Neural progenitor cell (in vitro differentiated cells): ENCODE measurements at regions not wholly inside any gene's neighbourhood (a gene's known extent, or its start where the extent isn't known, plus 50 kb on each side); places are given as distances from the start of the nearest gene placed in this dataset.
A peak's percentile ranks its signal among the peaks of the same experiment; 100 is the strongest.

Experiments
- DNase-seq: peaks from one replicate; pipeline ENCODE4 v3.0.0-alpha.2; 2016; ENCODE audit warnings: low spot score
- H2AFZ ChIP-seq: fragments of 200-600 bp; sonication (generic); replicated peaks from 2 replicates; pipeline ENCODE4 v1.6.1; 2016; ENCODE audit warnings: antibody characterized with exemption
- H3F3A ChIP-seq: fragments of 200-600 bp; sonication (generic); 2 replicates; pipeline ENCODE4 v1.6.1; 2016; ENCODE audit warnings: antibody characterized with exemption, low read depth
- H3K27ac ChIP-seq: fragments of 200-600 bp; sonication (generic); 2 replicates; pipeline ENCODE4 v1.5.1; 2016; ENCODE audit warnings: mild to moderate bottlenecking
- H3K27me3 ChIP-seq: fragments of 200-600 bp; sonication (generic); 2 replicates; pipeline ENCODE4 v1.6.1; 2016; ENCODE audit warnings: mild to moderate bottlenecking, moderate library complexity
- H3K36me3 ChIP-seq: fragments of 200-600 bp; sonication (generic); 2 replicates; pipeline ENCODE4 v1.5.1; 2016
- H3K4me1 ChIP-seq: fragments of 200-600 bp; sonication (generic); 2 replicates; pipeline ENCODE4 v1.6.1; 2016; ENCODE audit warnings: mixed run types
- H3K4me2 ChIP-seq: fragments of 200-600 bp; sonication (generic); 2 replicates; pipeline ENCODE4 v1.6.1; 2016
- H3K4me3 ChIP-seq: fragments of 200-600 bp; sonication (generic); 2 replicates; pipeline ENCODE4 v1.5.1; 2016
- H3K79me2 ChIP-seq: fragments of 200-600 bp; sonication (generic); 2 replicates; pipeline ENCODE4 v1.6.1; 2016; ENCODE audit warnings: low read depth
- H3K9ac ChIP-seq: fragments of 200-600 bp; sonication (generic); 2 replicates; pipeline ENCODE4 v1.6.1; 2016
- H3K9me3 ChIP-seq: fragments of 200-600 bp; sonication (generic); 2 replicates; pipeline ENCODE4 v1.5.1; 2016; ENCODE audit warnings: low read depth
- H4K20me1 ChIP-seq: fragments of 200-600 bp; sonication (generic); 2 replicates; pipeline ENCODE4 v1.6.1; 2016; ENCODE audit warnings: low read depth
- H3K27ac Mint-ChIP-seq: 3 replicates; pipeline ENCODE4 v1.8.0; 2021; ENCODE audit warnings: mixed read lengths
- H3K27me3 Mint-ChIP-seq: 2 replicates; pipeline ENCODE4 v1.8.0; 2022; ENCODE audit warnings: low read depth, mild to moderate bottlenecking, inconsistent platforms, moderate library complexity, mixed read lengths; ENCODE audit not compliant: insufficient read depth
- H3K36me3 Mint-ChIP-seq: 3 replicates; pipeline ENCODE4 v1.8.0; 2021; ENCODE audit warnings: mixed read lengths
- H3K4me1 Mint-ChIP-seq: 3 replicates; pipeline ENCODE4 v1.8.0; 2021; ENCODE audit warnings: mixed read lengths
- H3K4me3 Mint-ChIP-seq: 3 replicates; pipeline ENCODE4 v1.8.0; 2021; ENCODE audit warnings: mild to moderate bottlenecking, moderate library complexity, mixed read lengths
- H3K9me3 Mint-ChIP-seq: 3 replicates; pipeline ENCODE4 v1.8.0; 2020; ENCODE audit warnings: mixed read lengths
- CTCF ChIP-seq: fragments of 200-600 bp; sonication (generic); IDR thresholded peaks from 2 replicates; pipeline ENCODE4 v1.5.1; 2017; ENCODE audit warnings: antibody characterized with exemption, mild to moderate bottlenecking
- EZH2 ChIP-seq: fragments of 200-600 bp; sonication (generic); IDR thresholded peaks from 2 replicates; pipeline ENCODE4 v1.6.1; 2017; ENCODE audit warnings: antibody characterized with exemption, mild to moderate bottlenecking, moderate library complexity
- EZH2phosphoT487 ChIP-seq: fragments of 200-600 bp; sonication (generic); IDR thresholded peaks from 2 replicates; pipeline ENCODE4 v1.6.1; 2017; ENCODE audit warnings: antibody characterized with exemption

- H3K4me3 Mint-ChIP-seq = no peak overlapping the region
- no peaks in the 10 kb centered on the region for H3K79me2 ChIP-seq
- peaks cover 15% of the 10 kb centered on the region for H3K4me1 Mint-ChIP-seq
- H3K4me1 ChIP-seq = peaks cover 7% of the 10 kb centered on the region
- no peak overlapping the region for H3K9ac ChIP-seq
- no peak overlapping the region for H3K27ac ChIP-seq
- H3K9me3 ChIP-seq = no peaks in the 10 kb centered on the region
- H3K4me3 ChIP-seq = no peak overlapping the region
- peaks cover 13% of the 10 kb centered on the region for H3K9me3 Mint-ChIP-seq
- no peak overlapping the region for H2AFZ ChIP-seq
- no peak overlapping the region for H3K4me2 ChIP-seq
- no peak overlapping the region for H3K27ac Mint-ChIP-seq
- H3K36me3 Mint-ChIP-seq = no peaks in the 10 kb centered on the region
- no peaks in the 10 kb centered on the region for H4K20me1 ChIP-seq
- peaks cover 28% of the 10 kb centered on the region for H3K27me3 ChIP-seq
- H3K36me3 ChIP-seq = no peaks in the 10 kb centered on the region
- TF ChIP-seq CTCF (no peak), EZH2 (no peak), EZH2phosphoT487 (no peak)
- no peaks in the 10 kb centered on the region for H3F3A ChIP-seq
- H3K27me3 Mint-ChIP-seq = peaks cover 10% of the 10 kb centered on the region
- DNase-seq = no peak
Observed at GRCh38 chr14:89699071-89699470, 255.5 kb downstream of the EFCAB11 start.

- DNase-seq = no peak
- no peak for TF ChIP-seq EZH2phosphoT487
- TF ChIP-seq CTCF = no peak
- TF ChIP-seq EZH2 = no peak
Observed at GRCh38 chr14:89697281-89698060, 257.1 kb downstream of the EFCAB11 start.

GRCh38 chr14:89695846-89696245, 258.7 kb downstream of the EFCAB11 start:
- H3K27ac Mint-ChIP-seq = no peak overlapping the region
- Histone ChIP-seq H3K9ac (no peak overlapping the region), H3K27me3 (peaks cover 10% of the 10 kb centered on the region), H3K4me1 (peaks cover 3% of the 10 kb centered on the region), H3K9me3 (no peaks in the 10 kb centered on the region), H3K79me2 (no peaks in the 10 kb centered on the region), H3K36me3 (no peaks in the 10 kb centered on the region), H3F3A (no peaks in the 10 kb centered on the region), H3K27ac (no peak overlapping the region), H4K20me1 (no peaks in the 10 kb centered on the region), H3K4me2 (no peak overlapping the region), H3K4me3 (no peak overlapping the region), H2AFZ (no peak overlapping the region)
- peaks cover 6% of the 10 kb centered on the region for H3K9me3 Mint-ChIP-seq
- no peak overlapping the region for H3K4me3 Mint-ChIP-seq
- TF ChIP-seq EZH2phosphoT487 = no peak
- TF ChIP-seq CTCF = no peak
- TF ChIP-seq EZH2 = no peak
- peaks cover 5% of the 10 kb centered on the region for H3K4me1 Mint-ChIP-seq
- peaks cover 8% of the 10 kb centered on the region for H3K27me3 Mint-ChIP-seq
- H3K36me3 Mint-ChIP-seq = no peaks in the 10 kb centered on the region
- DNase-seq = no peak

More at GRCh38 chr14:89697281-89698060, 257.1 kb downstream of the EFCAB11 start:
- H3K27ac ChIP-seq = no peak overlapping the region
- H3K4me3 Mint-ChIP-seq = no peak overlapping the region
- no peak overlapping the region for H3K4me2 ChIP-seq
- peak overlapping the region; percentile 57 for H3K27ac Mint-ChIP-seq
- H3K9me3 ChIP-seq = no peaks in the 10 kb centered on the region
- no peak overlapping the region for H3K9ac ChIP-seq
- no peaks in the 10 kb centered on the region for H3K36me3 Mint-ChIP-seq
- no peaks in the 10 kb centered on the region for H4K20me1 ChIP-seq
- H3K4me1 Mint-ChIP-seq = peaks cover 15% of the 10 kb centered on the region
- H3K9me3 Mint-ChIP-seq = peaks cover 7% of the 10 kb centered on the region
- H2AFZ ChIP-seq = no peak overlapping the region
- no peaks in the 10 kb centered on the region for H3K36me3 ChIP-seq
- H3K4me1 ChIP-seq = peaks cover 7% of the 10 kb centered on the region
- H3K27me3 Mint-ChIP-seq = peaks cover 8% of the 10 kb centered on the region
- H3F3A ChIP-seq = no peaks in the 10 kb centered on the region
- no peak overlapping the region for H3K4me3 ChIP-seq
- peaks cover 21% of the 10 kb centered on the region for H3K27me3 ChIP-seq
- no peaks in the 10 kb centered on the region for H3K79me2 ChIP-seq
